GM19467 (cell line): ENCODE measurements at regions not wholly inside any gene's neighbourhood (a gene's known extent, or its start where the extent isn't known, plus 50 kb on each side); places are given as distances from the start of the nearest gene placed in this dataset.

Experiments used
- ATAC-seq: cut with Tn5 transposase; IDR thresholded peaks from one replicate; pipeline ENCODE4 v1.9.1; 2021; ENCODE audit warnings: mild to moderate bottlenecking, moderate library complexity; ENCODE audit not compliant: unreplicated experiment

- ATAC-seq: no peak
Measured at GRCh38 chr22:48256776-48257684, 1494.6 kb downstream of the TBC1D22A start.

GRCh38 chr22:48256041-48256739 is 1493.7 kb downstream of the TBC1D22A start:
- ATAC-seq: no peak

- no peak for ATAC-seq
Measured at GRCh38 chr22:48254311-48254873, 1491.9 kb downstream of the TBC1D22A start.

GRCh38 chr22:48253573-48253972 is 1491.1 kb downstream of the TBC1D22A start:
- ATAC-seq: no peak

GRCh38 chr22:48253136-48253535 is 1490.7 kb downstream of the TBC1D22A start:
- ATAC-seq: no peak

GRCh38 chr22:48251629-48252028 is 1489.2 kb downstream of the TBC1D22A start:
- ATAC-seq: no peak

- ATAC-seq: no peak
Measured at GRCh38 chr22:48250937-48251530, 1488.6 kb downstream of the TBC1D22A start.

GRCh38 chr22:48250286-48250895 is 1487.9 kb downstream of the TBC1D22A start:
- no peak for ATAC-seq

- no peak for ATAC-seq
Measured at GRCh38 chr22:48249713-48250268, 1487.3 kb downstream of the TBC1D22A start.

GRCh38 chr22:48248901-48249455 is 1486.5 kb downstream of the TBC1D22A start:
- ATAC-seq: no peak

GRCh38 chr22:48247829-48248228 is 1485.4 kb downstream of the TBC1D22A start:
- no peak for ATAC-seq

GRCh38 chr22:48245196-48245485 is 1482.7 kb downstream of the TBC1D22A start:
- ATAC-seq: no peak

GRCh38 chr22:48244388-48245195 is 1482.1 kb downstream of the TBC1D22A start:
- no peak for ATAC-seq

GRCh38 chr22:48242461-48242864 is 1480.0 kb downstream of the TBC1D22A start:
- no peak for ATAC-seq

- no peak for ATAC-seq
Measured at GRCh38 chr22:48241658-48242057, 1479.2 kb downstream of the TBC1D22A start.

GRCh38 chr22:48240935-48241230 is 1478.4 kb downstream of the TBC1D22A start:
- ATAC-seq: no peak

- no peak for ATAC-seq
Measured at GRCh38 chr22:48240148-48240934, 1477.9 kb downstream of the TBC1D22A start.

GRCh38 chr22:48239461-48240147 is 1477.2 kb downstream of the TBC1D22A start:
- no peak for ATAC-seq
